D341Med (cell line): ENCODE measurements at regions not wholly inside any gene's neighbourhood (a gene's known extent, or its start where the extent isn't known, plus 50 kb on each side); places are given as distances from the start of the nearest gene placed in this dataset.
"Not testable (repeated sequence)": the region's sequence is repeated elsewhere in the genome, so short reads cannot be mapped to it uniquely, and the experiment has no call there.

Source experiments
- DNase-seq: peaks from one replicate; pipeline ENCODE4 v3.0.0; 2012; ENCODE audit warnings: low spot score

- DNase-seq: no peak
Observed at GRCh38 chr7:84941936-84942335, 244.9 kb downstream of the SEMA3D start.

- no peak for DNase-seq
Observed at GRCh38 chr7:84941291-84941690, 245.6 kb downstream of the SEMA3D start.

- no peak for DNase-seq
Observed at GRCh38 chr7:84939888-84940287, 247.0 kb downstream of the SEMA3D start.

- no peak for DNase-seq
Observed at GRCh38 chr7:84939442-84939841, 247.4 kb downstream of the SEMA3D start.

GRCh38 chr7:84924353-84924752 is 262.5 kb downstream of the SEMA3D start:
- DNase-seq: no peak

- no peak for DNase-seq
Observed at GRCh38 chr7:84923348-84923747, 263.5 kb downstream of the SEMA3D start.

GRCh38 chr7:84921154-84921553 is 265.7 kb downstream of the SEMA3D start:
- no peak for DNase-seq

- not testable (repeated sequence) for DNase-seq
Observed at GRCh38 chr7:84916973-84917372, 269.9 kb downstream of the SEMA3D start.

- no peak for DNase-seq
Observed at GRCh38 chr7:84916161-84916560, 270.7 kb downstream of the SEMA3D start.

- DNase-seq: peak; percentile 22
Observed at GRCh38 chr7:84914598-84914997, 272.3 kb downstream of the SEMA3D start.

GRCh38 chr7:84913731-84914130 is 273.1 kb downstream of the SEMA3D start:
- DNase-seq: no peak

GRCh38 chr7:84912993-84913635 is 273.7 kb downstream of the SEMA3D start:
- no peak for DNase-seq

- DNase-seq: no peak
Observed at GRCh38 chr7:84912537-84912936, 274.3 kb downstream of the SEMA3D start.

GRCh38 chr7:84912018-84912417 is 274.8 kb downstream of the SEMA3D start:
- no peak for DNase-seq

- DNase-seq: no peak
Observed at GRCh38 chr7:84911077-84911476, 275.8 kb downstream of the SEMA3D start.

GRCh38 chr7:84910322-84910721 is 276.5 kb downstream of the SEMA3D start:
- not testable (repeated sequence) for DNase-seq

- no peak for DNase-seq
Observed at GRCh38 chr7:84908196-84908793, 278.6 kb downstream of the SEMA3D start.

GRCh38 chr7:84906889-84907288 is 280.0 kb downstream of the SEMA3D start:
- DNase-seq: no peak

- no peak for DNase-seq
Observed at GRCh38 chr7:84904561-84904960, 282.3 kb downstream of the SEMA3D start.

GRCh38 chr7:84901366-84901765 is 285.5 kb downstream of the SEMA3D start:
- DNase-seq: no peak

- no peak for DNase-seq
Observed at GRCh38 chr7:84900215-84900614, 286.6 kb downstream of the SEMA3D start.

- no peak for DNase-seq
Observed at GRCh38 chr7:84895563-84895962, 291.3 kb downstream of the SEMA3D start.

GRCh38 chr7:84883570-84883969 is 303.3 kb downstream of the SEMA3D start:
- not testable (repeated sequence) for DNase-seq
